PC-9 (cell line): ENCODE measurements at regions not wholly inside any gene's neighbourhood (a gene's known extent, or its start where the extent isn't known, plus 50 kb on each side); places are given as distances from the start of the nearest gene placed in this dataset.
"Not testable (repeated sequence)": the region's sequence is repeated elsewhere in the genome, so short reads cannot be mapped to it uniquely, and the experiment has no call there.

ENCODE experiments used
- EZH2 ChIP-seq: fragments of 200-600 bp; sonication (generic); IDR thresholded peaks from 2 replicates; pipeline ENCODE4 v1.8.0; 2017; ENCODE audit warnings: antibody characterized with exemption, low read depth
- TF ChIP-seq, protein P1 (sequence below): fragments of 200-600 bp; sonication (generic); conservative IDR thresholded peaks from 2 replicates; pipeline ENCODE4 v1.6.1; 2017; ENCODE audit warnings: mixed run types, antibody characterized with exemption, mild to moderate bottlenecking, moderate library complexity

DNA sequence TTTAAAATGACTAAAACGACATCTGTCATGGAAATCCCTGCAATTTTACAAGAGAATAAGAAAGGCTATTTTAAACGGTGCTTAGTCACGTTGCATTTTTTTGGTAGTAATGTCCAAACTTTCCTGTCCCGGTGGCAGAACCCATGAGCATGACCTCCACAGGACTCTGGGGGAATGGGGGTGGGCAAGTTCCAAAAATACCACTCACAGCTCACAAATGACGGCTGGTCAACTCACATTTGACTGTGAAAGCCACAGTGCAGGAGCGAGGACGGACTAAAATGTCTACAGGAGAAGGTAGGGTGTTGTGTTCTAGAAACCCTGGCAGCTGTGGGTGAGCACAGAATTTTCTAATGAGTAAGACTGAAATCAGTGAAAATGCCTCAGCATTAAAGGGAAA lies 331.5 kb downstream of the BCL2L11 start:
- TF ChIP-seq EZH2, result not testable (repeated sequence)
- TF ChIP-seq, protein P1, sequence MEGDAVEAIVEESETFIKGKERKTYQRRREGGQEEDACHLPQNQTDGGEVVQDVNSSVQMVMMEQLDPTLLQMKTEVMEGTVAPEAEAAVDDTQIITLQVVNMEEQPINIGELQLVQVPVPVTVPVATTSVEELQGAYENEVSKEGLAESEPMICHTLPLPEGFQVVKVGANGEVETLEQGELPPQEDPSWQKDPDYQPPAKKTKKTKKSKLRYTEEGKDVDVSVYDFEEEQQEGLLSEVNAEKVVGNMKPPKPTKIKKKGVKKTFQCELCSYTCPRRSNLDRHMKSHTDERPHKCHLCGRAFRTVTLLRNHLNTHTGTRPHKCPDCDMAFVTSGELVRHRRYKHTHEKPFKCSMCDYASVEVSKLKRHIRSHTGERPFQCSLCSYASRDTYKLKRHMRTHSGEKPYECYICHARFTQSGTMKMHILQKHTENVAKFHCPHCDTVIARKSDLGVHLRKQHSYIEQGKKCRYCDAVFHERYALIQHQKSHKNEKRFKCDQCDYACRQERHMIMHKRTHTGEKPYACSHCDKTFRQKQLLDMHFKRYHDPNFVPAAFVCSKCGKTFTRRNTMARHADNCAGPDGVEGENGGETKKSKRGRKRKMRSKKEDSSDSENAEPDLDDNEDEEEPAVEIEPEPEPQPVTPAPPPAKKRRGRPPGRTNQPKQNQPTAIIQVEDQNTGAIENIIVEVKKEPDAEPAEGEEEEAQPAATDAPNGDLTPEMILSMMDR, result not testable (repeated sequence)
